HepG2 (cell line): ENCODE measurements at regions not wholly inside any gene's neighbourhood (a gene's known extent, or its start where the extent isn't known, plus 50 kb on each side); places are given as distances from the start of the nearest gene placed in this dataset.

Experiments used
- CERS6 ChIP-seq: sonication (generic); formaldehyde crosslinking; IDR thresholded peaks from 2 replicates; pipeline ENCODE4 v1.5.0; 2020; ENCODE audit warnings: missing genetic modification reagents
- CREM ChIP-seq, 2 experiments: sonication (generic) in 1 of 2; formaldehyde crosslinking in 1 of 2; IDR thresholded peaks; 2 replicates each; pipeline versions ENCODE4 v1.4.0 to v1.6.1; 2016 to 2020; ENCODE audit warnings: antibody characterized with exemption in 1 of 2, mild to moderate bottlenecking in 1 of 2, missing genetic modification reagents in 1 of 2
- EHMT2 ChIP-seq: fragments of 200-600 bp; sonication (generic); IDR thresholded peaks from 2 replicates; pipeline ENCODE4 v1.7.0; 2017; ENCODE audit warnings: antibody characterized with exemption, low read depth, low read length, borderline replicate concordance
- FOXP4 ChIP-seq: sonication (generic); formaldehyde crosslinking; IDR thresholded peaks from 2 replicates; pipeline ENCODE4 v1.4.0; 2020; ENCODE audit warnings: missing genetic modification reagents
- HMGA1 ChIP-seq: sonication (generic); formaldehyde crosslinking; conservative IDR thresholded peaks from 2 replicates; pipeline ENCODE4 v1.4.0; 2020; ENCODE audit warnings: missing genetic modification reagents
- NFYC ChIP-seq: IDR thresholded peaks from 2 replicates; pipeline ENCODE4 v1.6.1; 2016; ENCODE audit warnings: missing genetic modification reagents, missing compliant biosample characterization
- POLR2AphosphoS5 ChIP-seq: IDR thresholded peaks from 2 replicates; pipeline ENCODE4 v1.6.1; 2012; ENCODE audit warnings: low read depth, low read length
- RAD21 ChIP-seq: fragments of 450-650 bp; formaldehyde crosslinking; IDR thresholded peaks from 2 replicates; pipeline ENCODE4 v1.5.0; 2020; ENCODE audit warnings: mild to moderate bottlenecking
- RFX5 ChIP-seq: IDR thresholded peaks from 2 replicates; pipeline ENCODE4 v1.6.1; 2011; ENCODE audit warnings: low read depth, low read length, improper control_type of control experiment
- SAP130 ChIP-seq: IDR thresholded peaks from 2 replicates; pipeline ENCODE4 v1.6.1; 2016; ENCODE audit warnings: low read depth
- SMC3 ChIP-seq: IDR thresholded peaks from 2 replicates; pipeline ENCODE4 v1.6.1; 2011; ENCODE audit warnings: low read length, improper control_type of control experiment
- TBL1XR1 ChIP-seq: fragments of 150-350 bp; IDR thresholded peaks from 2 replicates; pipeline ENCODE4 v1.6.1; 2014; ENCODE audit warnings: borderline replicate concordance, low read length; ENCODE audit not compliant: partially characterized antibody
- TIGD3 ChIP-seq: sonication (generic); formaldehyde crosslinking; IDR thresholded peaks from 2 replicates; pipeline ENCODE4 v1.5.1; 2020; ENCODE audit warnings: mild to moderate bottlenecking, missing genetic modification reagents, borderline replicate concordance
- ZFP36L2 ChIP-seq: sonication (generic); formaldehyde crosslinking; IDR thresholded peaks from 2 replicates; pipeline ENCODE4 v1.4.0; 2020; ENCODE audit warnings: missing genetic modification reagents
- ZFP90 ChIP-seq: sonication (generic); formaldehyde crosslinking; IDR thresholded peaks from 2 replicates; pipeline ENCODE4 v1.8.0; 2022; ENCODE audit warnings: missing genetic modification reagents, mild to moderate bottlenecking, inconsistent platforms, borderline replicate concordance
- ZNF234 ChIP-seq: sonication (generic); formaldehyde crosslinking; conservative IDR thresholded peaks from 2 replicates; pipeline ENCODE4 v1.5.1; 2020; ENCODE audit warnings: mild to moderate bottlenecking, missing genetic modification reagents
- ZNF296 ChIP-seq: sonication (generic); formaldehyde crosslinking; conservative IDR thresholded peaks from 2 replicates; pipeline ENCODE4 v1.5.0; 2020; ENCODE audit warnings: mild to moderate bottlenecking, missing genetic modification reagents
- ZNF639 ChIP-seq: conservative IDR thresholded peaks from 2 replicates; pipeline ENCODE4 v1.6.1; 2018; ENCODE audit warnings: missing genetic modification reagents
- ZNF672 ChIP-seq: sonication (generic); formaldehyde crosslinking; IDR thresholded peaks from 2 replicates; pipeline ENCODE4 v1.8.1; 2022; ENCODE audit warnings: missing genetic modification reagents
- ZNF704 ChIP-seq: sonication (generic); formaldehyde crosslinking; IDR thresholded peaks from 2 replicates; pipeline ENCODE4 v1.8.1; 2023; ENCODE audit warnings: mild to moderate bottlenecking, inconsistent platforms, moderate library complexity, missing genetic modification reagents, borderline replicate concordance
- ZNF879 ChIP-seq: sonication (generic); formaldehyde crosslinking; IDR thresholded peaks from 2 replicates; pipeline ENCODE4 v1.8.1; 2023; ENCODE audit warnings: missing genetic modification reagents
- ZSCAN9 ChIP-seq: IDR thresholded peaks from 2 replicates; pipeline ENCODE4 v1.6.1; 2016; ENCODE audit warnings: borderline replicate concordance
- TF ChIP-seq, protein P1 (sequence below): sonication (generic); formaldehyde crosslinking; IDR thresholded peaks from 2 replicates; pipeline ENCODE4 v1.5.1; 2020; ENCODE audit warnings: missing genetic modification reagents, mild to moderate bottlenecking, borderline replicate concordance

- TF ChIP-seq FOXP4 (no peak), RFX5 (no peak), ZNF234 (no peak), CREM (IDR thresholded peaks at IDR 0.05) (peak; percentile 25; the same call in 1 of the 2 replicates), CREM (CRISPR knock-in tag; IDR thresholded peaks at IDR 0.05) (no peak), ZNF879 (CRISPR knock-in tag) (no peak), ZSCAN9 (CRISPR knock-in tag) (no peak), ZNF296 (peak; percentile 69; the same call in 1 of the 2 replicates), TIGD3 (no peak), ZNF672 (no peak), POLR2AphosphoS5 (no peak), NFYC (CRISPR knock-in tag) (no peak), HMGA1 (CRISPR knock-in tag) (no peak), CERS6 (CRISPR knock-in tag) (no peak), ZFP90 (CRISPR knock-in tag) (no peak), ZNF639 (CRISPR knock-in tag) (no peak), EHMT2 (no peak), ZFP36L2 (CRISPR knock-in tag) (no peak), TBL1XR1 (no peak), SAP130 (CRISPR knock-in tag) (no peak), ZNF704 (CRISPR knock-in tag) (no peak), RAD21 (CRISPR knock-in tag) (no peak), SMC3 (no peak)
- TF ChIP-seq, protein P1, sequence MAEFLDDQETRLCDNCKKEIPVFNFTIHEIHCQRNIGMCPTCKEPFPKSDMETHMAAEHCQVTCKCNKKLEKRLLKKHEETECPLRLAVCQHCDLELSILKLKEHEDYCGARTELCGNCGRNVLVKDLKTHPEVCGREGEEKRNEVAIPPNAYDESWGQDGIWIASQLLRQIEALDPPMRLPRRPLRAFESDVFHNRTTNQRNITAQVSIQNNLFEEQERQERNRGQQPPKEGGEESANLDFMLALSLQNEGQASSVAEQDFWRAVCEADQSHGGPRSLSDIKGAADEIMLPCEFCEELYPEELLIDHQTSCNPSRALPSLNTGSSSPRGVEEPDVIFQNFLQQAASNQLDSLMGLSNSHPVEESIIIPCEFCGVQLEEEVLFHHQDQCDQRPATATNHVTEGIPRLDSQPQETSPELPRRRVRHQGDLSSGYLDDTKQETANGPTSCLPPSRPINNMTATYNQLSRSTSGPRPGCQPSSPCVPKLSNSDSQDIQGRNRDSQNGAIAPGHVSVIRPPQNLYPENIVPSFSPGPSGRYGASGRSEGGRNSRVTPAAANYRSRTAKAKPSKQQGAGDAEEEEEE (CRISPR knock-in tag): 0 out of 2 replicates have a peak, but pooled peaks have one; percentile 68
These were observed 126.3 kb upstream of the PEG3 start (continued) for GRCh38 chr19:56966697-56967299.
